ENCODE measurements at regions not wholly inside any gene's neighbourhood (a gene's known extent, or its start where the extent isn't known, plus 50 kb on each side); places are given as distances from the start of the nearest gene placed in this dataset.
A peak's percentile ranks its signal among the peaks of the same experiment; 100 is the strongest.

DNA sequence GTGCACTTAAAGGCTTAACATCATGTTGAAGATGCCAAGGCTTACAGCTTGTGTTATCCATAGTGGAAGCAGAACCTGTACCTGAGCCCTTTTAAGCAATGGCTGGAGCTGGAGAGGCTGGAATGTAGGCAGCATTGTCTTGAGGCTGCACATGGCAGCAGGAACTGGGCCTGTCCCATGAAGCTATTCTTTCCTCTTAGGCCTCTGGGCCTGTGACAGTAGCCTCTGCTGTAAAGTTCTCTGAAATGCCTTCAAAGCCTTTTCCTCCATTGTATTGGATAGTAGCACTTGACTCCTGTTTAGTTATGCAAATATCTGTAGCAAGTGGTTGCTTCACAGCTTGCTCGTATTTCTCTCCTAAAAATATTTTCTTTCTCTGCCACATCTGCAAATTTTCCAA is 127.4 kb upstream of the ANO5 start:
- Histone ChIP-seq H3K27me3 (ENCODE audit: insufficient read depth, insufficient read length) (no peaks in the 10 kb centered on the region), H3K9ac (ENCODE audit: insufficient read length, low read depth) (no peak overlapping the region), H3K9me3 (ENCODE audit: insufficient read depth, low read length) (peaks cover 23% of the 10 kb centered on the region; the same call in 1 of the 2 replicates), H3K4me1 (ENCODE audit: insufficient read depth, insufficient read length) (no peaks in the 10 kb centered on the region), H3K4me3 (ENCODE audit: insufficient read length, low read depth) (no peak overlapping the region), H3K36me3 (ENCODE audit: insufficient read depth, insufficient read length, low read length) (no peaks in the 10 kb centered on the region)
- DNase-seq (ENCODE audit: low read depth, low spot score): peak; percentile 43
- TF ChIP-seq ZNF274 (IDR thresholded peaks at IDR 0.05; ENCODE audit: low read depth, low read length): no peak
- TF ChIP-seq SUZ12 (IDR thresholded peaks at IDR 0.05; ENCODE audit: extremely low read depth, insufficient read depth, insufficient read length): no peak
- TF ChIP-seq YY1 (IDR thresholded peaks at IDR 0.05; ENCODE audit: insufficient read depth, insufficient read length): no peak

GRCh38 chr11:22069844-22070243 is 123.0 kb upstream of the ANO5 start:
- H3K9ac ChIP-seq (ENCODE audit: insufficient read length, low read depth): no peak overlapping the region
- H3K9me3 ChIP-seq (ENCODE audit: insufficient read depth, low read length): peaks cover 17% of the 10 kb centered on the region; the same call in 1 of the 2 replicates
- DNase-seq (ENCODE audit: low read depth, low spot score): no peak
- no peak overlapping the region for H3K4me3 ChIP-seq (ENCODE audit: insufficient read length, low read depth)
- no peak for TF ChIP-seq ZNF274 (IDR thresholded peaks at IDR 0.05; ENCODE audit: low read depth, low read length)
- no peak for TF ChIP-seq YY1 (IDR thresholded peaks at IDR 0.05; ENCODE audit: insufficient read depth, insufficient read length)
- TF ChIP-seq SUZ12 (IDR thresholded peaks at IDR 0.05; ENCODE audit: extremely low read depth, insufficient read depth, insufficient read length): no peak
- no peaks in the 10 kb centered on the region for H3K4me1 ChIP-seq (ENCODE audit: insufficient read depth, insufficient read length)
- H3K27me3 ChIP-seq (ENCODE audit: insufficient read depth, insufficient read length): no peaks in the 10 kb centered on the region
- H3K36me3 ChIP-seq (ENCODE audit: insufficient read depth, insufficient read length, low read length): no peaks in the 10 kb centered on the region

- H3K9ac ChIP-seq (ENCODE audit: insufficient read length, low read depth): no peak overlapping the region
- no peaks in the 10 kb centered on the region for H3K27me3 ChIP-seq (ENCODE audit: insufficient read depth, insufficient read length)
- TF ChIP-seq SUZ12 (IDR thresholded peaks at IDR 0.05; ENCODE audit: extremely low read depth, insufficient read depth, insufficient read length) (no peak), YY1 (IDR thresholded peaks at IDR 0.05; ENCODE audit: insufficient read depth, insufficient read length) (no peak), ZNF274 (IDR thresholded peaks at IDR 0.05; ENCODE audit: low read depth, low read length) (no peak)
- no peaks in the 10 kb centered on the region for H3K9me3 ChIP-seq (ENCODE audit: insufficient read depth, low read length)
- no peaks in the 10 kb centered on the region for H3K4me1 ChIP-seq (ENCODE audit: insufficient read depth, insufficient read length)
- DNase-seq (ENCODE audit: low read depth, low spot score): no peak
- H3K4me3 ChIP-seq (ENCODE audit: insufficient read length, low read depth): no peak overlapping the region
- H3K36me3 ChIP-seq (ENCODE audit: insufficient read depth, insufficient read length, low read length): no peaks in the 10 kb centered on the region
Observed at GRCh38 chr11:22076271-22076930, 116.5 kb upstream of the ANO5 start.

- no peak for DNase-seq (ENCODE audit: low read depth, low spot score)
- Histone ChIP-seq H3K4me1 (ENCODE audit: insufficient read depth, insufficient read length) (no peaks in the 10 kb centered on the region), H3K36me3 (ENCODE audit: insufficient read depth, insufficient read length, low read length) (no peaks in the 10 kb centered on the region), H3K27me3 (ENCODE audit: insufficient read depth, insufficient read length) (no peaks in the 10 kb centered on the region), H3K9ac (ENCODE audit: insufficient read length, low read depth) (no peak overlapping the region), H3K9me3 (ENCODE audit: insufficient read depth, low read length) (no peaks in the 10 kb centered on the region), H3K4me3 (ENCODE audit: insufficient read length, low read depth) (no peak overlapping the region)
- TF ChIP-seq ZNF274 (IDR thresholded peaks at IDR 0.05; ENCODE audit: low read depth, low read length) (no peak), SUZ12 (IDR thresholded peaks at IDR 0.05; ENCODE audit: extremely low read depth, insufficient read depth, insufficient read length) (no peak), YY1 (IDR thresholded peaks at IDR 0.05; ENCODE audit: insufficient read depth, insufficient read length) (no peak)
Observed at GRCh38 chr11:22078063-22078462, 114.8 kb upstream of the ANO5 start.

DNA sequence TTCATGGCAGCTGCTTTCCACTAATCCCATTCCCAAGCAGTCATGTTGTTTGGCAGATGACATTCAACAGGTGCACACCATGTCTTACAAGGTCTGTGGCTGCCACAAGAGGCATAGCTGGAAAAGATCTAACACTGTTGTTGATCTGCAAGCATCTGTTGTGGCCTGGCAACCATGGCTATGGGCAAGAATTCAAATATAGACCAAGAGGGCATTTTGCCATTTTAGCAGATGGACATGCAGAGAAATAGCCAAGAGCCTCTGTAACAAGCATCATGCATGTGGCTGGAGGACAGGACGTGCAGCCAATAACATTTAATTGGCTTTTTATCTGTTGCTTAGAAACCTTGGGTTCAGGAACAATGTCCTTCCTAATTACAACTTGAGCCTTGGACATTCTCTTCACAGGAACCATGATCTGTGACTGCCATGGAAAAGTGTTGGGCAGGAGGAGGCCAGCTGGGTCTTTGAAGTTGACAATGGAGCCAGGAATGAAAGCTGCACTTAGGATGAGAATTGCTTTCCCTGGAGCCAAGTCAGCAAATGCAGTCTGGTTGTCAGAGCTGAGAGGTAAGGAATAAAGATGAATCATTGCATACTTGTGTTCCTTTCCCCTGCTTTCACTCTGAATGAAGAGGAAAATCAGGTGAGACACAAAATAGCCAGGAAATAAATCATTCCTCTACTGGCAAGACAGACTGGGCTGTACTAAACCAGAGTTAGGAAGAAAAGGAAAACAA is 113.6 kb upstream of the ANO5 start:
- no peaks in the 10 kb centered on the region for H3K4me1 ChIP-seq (ENCODE audit: insufficient read depth, insufficient read length)
- TF ChIP-seq ZNF274 (IDR thresholded peaks at IDR 0.05; ENCODE audit: low read depth, low read length): no peak
- no peak for TF ChIP-seq SUZ12 (IDR thresholded peaks at IDR 0.05; ENCODE audit: extremely low read depth, insufficient read depth, insufficient read length)
- no peak for TF ChIP-seq YY1 (IDR thresholded peaks at IDR 0.05; ENCODE audit: insufficient read depth, insufficient read length)
- H3K27me3 ChIP-seq (ENCODE audit: insufficient read depth, insufficient read length): no peaks in the 10 kb centered on the region
- no peak for DNase-seq (ENCODE audit: low read depth, low spot score)
- no peak overlapping the region for H3K9ac ChIP-seq (ENCODE audit: insufficient read length, low read depth)
- H3K4me3 ChIP-seq (ENCODE audit: insufficient read length, low read depth): no peak overlapping the region
- H3K36me3 ChIP-seq (ENCODE audit: insufficient read depth, insufficient read length, low read length): no peaks in the 10 kb centered on the region
- H3K9me3 ChIP-seq (ENCODE audit: insufficient read depth, low read length): no peaks in the 10 kb centered on the region

- Histone ChIP-seq H3K4me3 (ENCODE audit: insufficient read length, low read depth) (no peak overlapping the region), H3K4me1 (ENCODE audit: insufficient read depth, insufficient read length) (no peaks in the 10 kb centered on the region), H3K9ac (ENCODE audit: insufficient read length, low read depth) (no peak overlapping the region), H3K36me3 (ENCODE audit: insufficient read depth, insufficient read length, low read length) (no peaks in the 10 kb centered on the region), H3K9me3 (ENCODE audit: insufficient read depth, low read length) (no peaks in the 10 kb centered on the region), H3K27me3 (ENCODE audit: insufficient read depth, insufficient read length) (no peaks in the 10 kb centered on the region)
- no peak for DNase-seq (ENCODE audit: low read depth, low spot score)
- TF ChIP-seq SUZ12 (IDR thresholded peaks at IDR 0.05; ENCODE audit: extremely low read depth, insufficient read depth, insufficient read length) (no peak), YY1 (IDR thresholded peaks at IDR 0.05; ENCODE audit: insufficient read depth, insufficient read length) (no peak), ZNF274 (IDR thresholded peaks at IDR 0.05; ENCODE audit: low read depth, low read length) (no peak)
Observed at GRCh38 chr11:22082178-22082577, 110.7 kb upstream of the ANO5 start.

- TF ChIP-seq ZNF274 (IDR thresholded peaks at IDR 0.05; ENCODE audit: low read depth, low read length) (no peak), SUZ12 (IDR thresholded peaks at IDR 0.05; ENCODE audit: extremely low read depth, insufficient read depth, insufficient read length) (no peak), YY1 (IDR thresholded peaks at IDR 0.05; ENCODE audit: insufficient read depth, insufficient read length) (no peak)
- Histone ChIP-seq H3K36me3 (ENCODE audit: insufficient read depth, insufficient read length, low read length) (no peaks in the 10 kb centered on the region), H3K27me3 (ENCODE audit: insufficient read depth, insufficient read length) (no peaks in the 10 kb centered on the region), H3K9ac (ENCODE audit: insufficient read length, low read depth) (no peak overlapping the region), H3K4me3 (ENCODE audit: insufficient read length, low read depth) (no peak overlapping the region), H3K9me3 (ENCODE audit: insufficient read depth, low read length) (no peaks in the 10 kb centered on the region), H3K4me1 (ENCODE audit: insufficient read depth, insufficient read length) (no peaks in the 10 kb centered on the region)
- no peak for DNase-seq (ENCODE audit: low read depth, low spot score)
Observed at GRCh38 chr11:22082788-22083187, 110.1 kb upstream of the ANO5 start.
